Activated T-cell treated with anti-CD3 and anti-CD28 coated beads, Interleukin-2, amount 50 U/mL, for 72 hours (primary cell): ENCODE measurements at regions not wholly inside any gene's neighbourhood (a gene's known extent, or its start where the extent isn't known, plus 50 kb on each side); places are given as distances from the start of the nearest gene placed in this dataset.

Experiments
- ATAC-seq, 2 donors: fragments of 150-1000 bp; cut with Tn5 transposase; replicated peaks in 1 of 2; 2 replicates each; pipeline ENCODE4 v1.10.0; 2021; ENCODE audit warnings: moderate library complexity in 2 of 2, mild to moderate bottlenecking in 1 of 2
- DNase-seq, 2 donors: peaks; one replicate each; pipeline ENCODE4 v3.0.0; 2021 to 2022; ENCODE audit warnings: mixed read lengths in 1 of 2
- H3K27ac Mint-ChIP-seq: one replicate; pipeline ENCODE4 v1.8.0; 2022; ENCODE audit warnings: mild to moderate bottlenecking, moderate library complexity, mixed read lengths
- H3K27me3 Mint-ChIP-seq: one replicate; pipeline ENCODE4 v1.8.0; 2022; ENCODE audit warnings: low read depth, mixed read lengths
- H3K36me3 Mint-ChIP-seq, 2 donors: one replicate each; pipeline ENCODE4 v1.8.0; 2022; ENCODE audit warnings: mixed read lengths in 2 of 2, mild to moderate bottlenecking in 1 of 2; ENCODE audit not compliant: insufficient read depth in 2 of 2
- H3K4me1 Mint-ChIP-seq: one replicate; pipeline ENCODE4 v1.8.0; 2022; ENCODE audit warnings: low read depth, mixed read lengths
- H3K4me3 Mint-ChIP-seq, 2 donors: one replicate each; pipeline ENCODE4 v1.8.0; 2022; ENCODE audit warnings: mild to moderate bottlenecking in 2 of 2, mixed read lengths in 2 of 2, moderate library complexity in 2 of 2
- H3K9me3 Mint-ChIP-seq, 2 donors: one replicate each; pipeline ENCODE4 v1.8.0; 2022; ENCODE audit warnings: mixed read lengths in 2 of 2

GRCh38 chr6:56407883-56408410, 160.6 kb upstream of the COL21A1 start:
- Mint-ChIP-seq H3K9me3 (no peaks in the 10 kb centered on the region), H3K27me3 (peaks cover 7% of the 10 kb centered on the region), H3K36me3 (no peaks in the 10 kb centered on the region), H3K4me3 (no peak overlapping the region), H3K4me1 (no peaks in the 10 kb centered on the region), H3K27ac (no peak overlapping the region)
- no peak for ATAC-seq
- DNase-seq: no peak

- DNase-seq: no peak
- Mint-ChIP-seq H3K4me3 (no peak overlapping the region), H3K27me3 (peaks cover 7% of the 10 kb centered on the region), H3K9me3 (peaks cover 3 to 4% of the 10 kb centered on the region in 2 donors), H3K36me3 (no peaks in the 10 kb centered on the region), H3K4me1 (no peaks in the 10 kb centered on the region), H3K27ac (no peak overlapping the region)
- ATAC-seq: no peak
Observed at GRCh38 chr6:56406276-56407269, 159.2 kb upstream of the COL21A1 start.

GRCh38 chr6:56404599-56404998, 157.2 kb upstream of the COL21A1 start:
- ATAC-seq: no peak
- peaks cover 3 to 8% of the 10 kb centered on the region in 2 donors for H3K9me3 Mint-ChIP-seq
- no peak overlapping the region for H3K27ac Mint-ChIP-seq
- no peak overlapping the region for H3K4me3 Mint-ChIP-seq
- no peak for DNase-seq
- H3K4me1 Mint-ChIP-seq: no peaks in the 10 kb centered on the region
- H3K27me3 Mint-ChIP-seq: peaks cover 7% of the 10 kb centered on the region
- no peaks in the 10 kb centered on the region for H3K36me3 Mint-ChIP-seq

- ATAC-seq (no peak), DNase-seq (no peak)
- H3K4me1 Mint-ChIP-seq: no peaks in the 10 kb centered on the region
- H3K4me3 Mint-ChIP-seq: no peak overlapping the region
- H3K27me3 Mint-ChIP-seq: peaks cover 7% of the 10 kb centered on the region
- no peak overlapping the region for H3K27ac Mint-ChIP-seq
- H3K36me3 Mint-ChIP-seq: no peaks in the 10 kb centered on the region
- H3K9me3 Mint-ChIP-seq: peaks cover 3 to 8% of the 10 kb centered on the region in 2 donors
Observed at GRCh38 chr6:56403745-56404144, 156.4 kb upstream of the COL21A1 start.

GRCh38 chr6:56401477-56402070, 154.2 kb upstream of the COL21A1 start:
- peaks cover 14% of the 10 kb centered on the region for H3K27me3 Mint-ChIP-seq
- peaks cover 3 to 8% of the 10 kb centered on the region in 2 donors for H3K9me3 Mint-ChIP-seq
- no peaks in the 10 kb centered on the region for H3K36me3 Mint-ChIP-seq
- H3K4me3 Mint-ChIP-seq: no peak overlapping the region
- DNase-seq (no peak), ATAC-seq (no peak)
- no peaks in the 10 kb centered on the region for H3K4me1 Mint-ChIP-seq
- no peak overlapping the region for H3K27ac Mint-ChIP-seq

- H3K4me3 Mint-ChIP-seq: no peak overlapping the region
- H3K36me3 Mint-ChIP-seq: no peaks in the 10 kb centered on the region
- DNase-seq (no peak), ATAC-seq (no peak)
- H3K27me3 Mint-ChIP-seq: peaks cover 14% of the 10 kb centered on the region
- no peak overlapping the region for H3K27ac Mint-ChIP-seq
- no peaks in the 10 kb centered on the region for H3K4me1 Mint-ChIP-seq
- H3K9me3 Mint-ChIP-seq: peaks cover 3 to 8% of the 10 kb centered on the region in 2 donors
Observed at GRCh38 chr6:56400273-56400672, 152.9 kb upstream of the COL21A1 start.

GRCh38 chr6:56399672-56400263, 152.4 kb upstream of the COL21A1 start:
- ATAC-seq: no peak
- Mint-ChIP-seq H3K9me3 (peaks cover 3 to 8% of the 10 kb centered on the region in 2 donors), H3K36me3 (no peaks in the 10 kb centered on the region), H3K4me1 (no peaks in the 10 kb centered on the region), H3K4me3 (no peak overlapping the region), H3K27ac (no peak overlapping the region), H3K27me3 (peaks cover 14% of the 10 kb centered on the region)
- no peak for DNase-seq

GRCh38 chr6:56399250-56399671, 151.9 kb upstream of the COL21A1 start:
- no peak overlapping the region for H3K27ac Mint-ChIP-seq
- ATAC-seq (no peak), DNase-seq (no peak)
- H3K4me1 Mint-ChIP-seq: no peaks in the 10 kb centered on the region
- H3K27me3 Mint-ChIP-seq: peaks cover 14% of the 10 kb centered on the region
- peaks cover 3 to 8% of the 10 kb centered on the region in 2 donors for H3K9me3 Mint-ChIP-seq
- H3K4me3 Mint-ChIP-seq: no peak overlapping the region
- no peaks in the 10 kb centered on the region for H3K36me3 Mint-ChIP-seq

- H3K36me3 Mint-ChIP-seq: no peaks in the 10 kb centered on the region
- H3K27me3 Mint-ChIP-seq: peaks cover 6% of the 10 kb centered on the region
- H3K4me1 Mint-ChIP-seq: no peaks in the 10 kb centered on the region
- ATAC-seq (no peak), DNase-seq (no peak)
- no peak overlapping the region for H3K27ac Mint-ChIP-seq
- no peak overlapping the region for H3K4me3 Mint-ChIP-seq
- H3K9me3 Mint-ChIP-seq: peaks cover 0 to 3% of the 10 kb centered on the region in 2 donors
Observed at GRCh38 chr6:56396435-56396834, 149.1 kb upstream of the COL21A1 start.

- no peaks in the 10 kb centered on the region for H3K4me1 Mint-ChIP-seq
- H3K27ac Mint-ChIP-seq: no peak overlapping the region
- ATAC-seq (no peak), DNase-seq (no peak)
- H3K9me3 Mint-ChIP-seq: no peaks in the 10 kb centered on the region
- H3K4me3 Mint-ChIP-seq: no peak overlapping the region
- no peaks in the 10 kb centered on the region for H3K36me3 Mint-ChIP-seq
- H3K27me3 Mint-ChIP-seq: peaks cover 6% of the 10 kb centered on the region
Observed at GRCh38 chr6:56393615-56394612, 146.5 kb upstream of the COL21A1 start.

- Mint-ChIP-seq H3K4me1 (no peaks in the 10 kb centered on the region), H3K27me3 (peaks cover 9% of the 10 kb centered on the region), H3K27ac (no peak overlapping the region), H3K4me3 (no peak overlapping the region), H3K36me3 (no peaks in the 10 kb centered on the region), H3K9me3 (no peaks in the 10 kb centered on the region)
- DNase-seq (no peak), ATAC-seq (no peak)
Observed at GRCh38 chr6:56388415-56388755, 141.0 kb upstream of the COL21A1 start.

- H3K27me3 Mint-ChIP-seq: peaks cover 9% of the 10 kb centered on the region
Observed at GRCh38 chr6:56387621-56388414, 140.4 kb upstream of the COL21A1 start.

More at GRCh38 chr6:56387621-56388414, 140.4 kb upstream of the COL21A1 start:
- no peak overlapping the region for H3K27ac Mint-ChIP-seq
- no peaks in the 10 kb centered on the region for H3K9me3 Mint-ChIP-seq
- H3K4me3 Mint-ChIP-seq: no peak overlapping the region
- H3K4me1 Mint-ChIP-seq: no peaks in the 10 kb centered on the region
- no peak for DNase-seq
- no peaks in the 10 kb centered on the region for H3K36me3 Mint-ChIP-seq
- ATAC-seq: no peak
